ENCODE measurements at regions not wholly inside any gene's neighbourhood (a gene's known extent, or its start where the extent isn't known, plus 50 kb on each side); places are given as distances from the start of the nearest gene placed in this dataset.

- TF ChIP-seq TCF7L2 (IDR thresholded peaks at IDR 0.05; ENCODE audit: borderline replicate concordance, low read depth, low read length), result no peak
- peak; percentile 53 for TF ChIP-seq ZNF654 (tag by site-specific recombination; IDR thresholded peaks at IDR 0.05; ENCODE audit: low read depth)
- POLR2A ChIA-PET, result no interaction called here
- no peak overlapping the region for H3K4me3 ChIP-seq (ENCODE audit: low read depth, low read length)
- H3K9me3 ChIP-seq (ENCODE audit: control insufficient read depth, insufficient read depth, low read depth, low read length), result no peaks in the 10 kb centered on the region
- no peak overlapping the region for H3K27ac ChIP-seq (ENCODE audit: extremely low read depth, low read depth, low read length)
- CTCF ChIA-PET, result interaction anchor here (0.6 to 1.2 kb wide), 5 partner anchors 127 to 1095 kb away, joined by 3 to 4 read pairs (median 3); no protein-coding TSS in a partner anchor
- no peaks in the 10 kb centered on the region for H3K36me3 ChIP-seq (ENCODE audit: control insufficient read depth in 2 of 2, insufficient read depth in 1 of 2, low read length in 2 of 2)
- H3K4me1 ChIP-seq (ENCODE audit: control insufficient read depth, insufficient read depth, low read length), result no peaks in the 10 kb centered on the region
Observed at GRCh38 chr15:25947323-25948314, 84.5 kb upstream of the ATP10A start.

DNA sequence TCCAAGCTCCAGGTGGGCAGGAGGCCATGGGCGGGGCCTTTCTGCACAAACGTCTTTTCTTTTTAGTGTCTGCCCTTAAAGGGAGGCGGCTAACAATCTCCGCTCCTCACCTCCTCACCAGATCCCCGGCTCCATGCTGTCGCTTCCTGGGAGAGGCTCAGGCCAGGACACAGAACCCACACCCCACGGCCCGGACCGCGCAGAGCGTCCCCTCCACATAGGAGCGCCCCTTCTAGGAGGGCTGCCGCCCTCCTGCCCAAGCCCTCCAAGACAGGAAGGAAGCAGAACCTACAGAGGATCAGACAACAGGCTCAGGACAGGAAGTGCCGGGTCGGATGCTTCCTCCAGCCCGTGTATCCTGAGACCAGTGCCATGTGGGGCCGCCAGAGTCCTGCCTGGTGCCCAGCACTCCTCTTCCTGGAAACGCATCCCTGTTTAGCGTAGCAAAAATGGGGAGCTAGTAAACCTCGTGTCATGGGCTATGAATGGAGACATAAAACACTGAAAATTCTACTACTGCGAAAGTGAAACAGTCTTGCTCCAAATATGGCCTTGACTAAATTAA, 83.2 kb upstream of the ATP10A start:
- no peaks in the 10 kb centered on the region for H3K9me3 ChIP-seq (ENCODE audit: control insufficient read depth, insufficient read depth, low read depth, low read length)
- no peak overlapping the region for H3K27ac ChIP-seq (ENCODE audit: extremely low read depth, low read depth, low read length)
- CTCF ChIA-PET, result interaction anchor here (0.7 to 1.2 kb wide), 3 partner anchors 128 to 1993 kb away, joined by 3 read pairs; no protein-coding TSS in a partner anchor
- no peak for TF ChIP-seq ZNF184 (tag by site-specific recombination; IDR thresholded peaks at IDR 0.05)
- no peak for TF ChIP-seq ZNF837 (tag by site-specific recombination; IDR thresholded peaks at IDR 0.05)
- no peak for TF ChIP-seq ZNF391 (tag by site-specific recombination; IDR thresholded peaks at IDR 0.05; ENCODE audit: borderline replicate concordance, low read depth)
- TF ChIP-seq ZBTB49 (tag by site-specific recombination; IDR thresholded peaks at IDR 0.05; ENCODE audit: low read depth), result no peak
- TF ChIP-seq RBAK (tag by site-specific recombination; IDR thresholded peaks at IDR 0.05), result no peak
- TF ChIP-seq ZNF488 (tag by site-specific recombination; IDR thresholded peaks at IDR 0.05), result no peak
- TF ChIP-seq, protein P1, sequence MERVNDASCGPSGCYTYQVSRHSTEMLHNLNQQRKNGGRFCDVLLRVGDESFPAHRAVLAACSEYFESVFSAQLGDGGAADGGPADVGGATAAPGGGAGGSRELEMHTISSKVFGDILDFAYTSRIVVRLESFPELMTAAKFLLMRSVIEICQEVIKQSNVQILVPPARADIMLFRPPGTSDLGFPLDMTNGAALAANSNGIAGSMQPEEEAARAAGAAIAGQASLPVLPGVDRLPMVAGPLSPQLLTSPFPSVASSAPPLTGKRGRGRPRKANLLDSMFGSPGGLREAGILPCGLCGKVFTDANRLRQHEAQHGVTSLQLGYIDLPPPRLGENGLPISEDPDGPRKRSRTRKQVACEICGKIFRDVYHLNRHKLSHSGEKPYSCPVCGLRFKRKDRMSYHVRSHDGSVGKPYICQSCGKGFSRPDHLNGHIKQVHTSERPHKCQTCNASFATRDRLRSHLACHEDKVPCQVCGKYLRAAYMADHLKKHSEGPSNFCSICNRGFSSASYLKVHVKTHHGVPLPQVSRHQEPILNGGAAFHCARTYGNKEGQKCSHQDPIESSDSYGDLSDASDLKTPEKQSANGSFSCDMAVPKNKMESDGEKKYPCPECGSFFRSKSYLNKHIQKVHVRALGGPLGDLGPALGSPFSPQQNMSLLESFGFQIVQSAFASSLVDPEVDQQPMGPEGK (tag by site-specific recombination; IDR thresholded peaks at IDR 0.05), result no peak
- TF ChIP-seq ZNF112 (tag by site-specific recombination; IDR thresholded peaks at IDR 0.05), result no peak
- TF ChIP-seq, protein P2, sequence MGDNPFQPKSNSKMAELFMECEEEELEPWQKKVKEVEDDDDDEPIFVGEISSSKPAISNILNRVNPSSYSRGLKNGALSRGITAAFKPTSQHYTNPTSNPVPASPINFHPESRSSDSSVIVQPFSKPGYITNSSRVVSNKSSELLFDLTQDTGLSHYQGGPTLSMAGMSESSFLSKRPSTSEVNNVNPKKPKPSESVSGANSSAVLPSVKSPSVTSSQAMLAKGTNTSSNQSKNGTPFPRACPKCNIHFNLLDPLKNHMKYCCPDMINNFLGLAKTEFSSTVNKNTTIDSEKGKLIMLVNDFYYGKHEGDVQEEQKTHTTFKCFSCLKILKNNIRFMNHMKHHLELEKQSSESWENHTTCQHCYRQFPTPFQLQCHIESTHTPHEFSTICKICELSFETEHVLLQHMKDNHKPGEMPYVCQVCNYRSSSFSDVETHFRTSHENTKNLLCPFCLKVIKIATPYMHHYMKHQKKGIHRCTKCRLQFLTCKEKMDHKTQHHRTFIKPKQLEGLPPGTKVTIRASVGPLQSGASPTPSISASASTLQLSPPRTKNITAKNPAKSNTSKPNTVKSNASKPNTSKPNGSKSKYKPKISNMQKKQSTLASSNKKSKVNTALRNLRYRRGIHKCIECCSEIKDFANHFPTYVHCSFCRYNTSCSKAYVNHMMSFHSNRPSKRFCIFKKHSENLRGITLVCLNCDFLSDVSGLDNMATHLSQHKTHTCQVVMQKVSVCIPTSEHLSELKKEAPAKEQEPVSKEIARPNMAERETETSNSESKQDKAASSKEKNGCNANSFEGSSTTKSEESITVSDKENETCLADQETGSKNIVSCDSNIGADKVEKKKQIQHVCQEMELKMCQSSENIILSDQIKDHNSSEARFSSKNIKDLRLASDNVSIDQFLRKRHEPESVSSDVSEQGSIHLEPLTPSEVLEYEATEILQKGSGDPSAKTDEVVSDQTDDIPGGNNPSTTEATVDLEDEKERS (tag by site-specific recombination; IDR thresholded peaks at IDR 0.05), result no peak
- no peak for TF ChIP-seq ZIC2 (tag by site-specific recombination; IDR thresholded peaks at IDR 0.05)
- H3K36me3 ChIP-seq (ENCODE audit: control insufficient read depth in 2 of 2, insufficient read depth in 1 of 2, low read length in 2 of 2), result no peaks in the 10 kb centered on the region
- no peak overlapping the region for H3K4me3 ChIP-seq (ENCODE audit: low read depth, low read length)
- POLR2A ChIA-PET, result no interaction called here
- H3K4me1 ChIP-seq (ENCODE audit: control insufficient read depth, insufficient read depth, low read length), result no peaks in the 10 kb centered on the region

Data from HEK293 (cell line).